K562 (cell line): ENCODE measurements at regions not wholly inside any gene's neighbourhood (a gene's known extent, or its start where the extent isn't known, plus 50 kb on each side); places are given as distances from the start of the nearest gene placed in this dataset.
A peak's percentile ranks its signal among the peaks of the same experiment; 100 is the strongest.

Experiments
- BRCA1 ChIP-seq, 2 experiments: fragments of 450-650 bp in 1 of 2; sonication (generic) in 1 of 2; formaldehyde crosslinking in 1 of 2; IDR thresholded peaks; 2 replicates each; pipeline versions ENCODE4 v1.5.0 to v1.6.1; 2017 to 2020; ENCODE audit warnings: mild to moderate bottlenecking in 1 of 2, missing genetic modification reagents in 1 of 2
- CREB3 ChIP-seq: fragments of 450-650 bp; conservative IDR thresholded peaks from 2 replicates; pipeline ENCODE4 v1.6.1; 2016; ENCODE audit warnings: missing genetic modification characterization, low read depth, mild to moderate bottlenecking, missing compliant biosample characterization, moderate library complexity
- GABPA ChIP-seq: fragments of 200-800 bp; sonication (Bioruptor generic); conservative IDR thresholded peaks from 2 replicates; pipeline ENCODE4 v1.6.1; 2016; ENCODE audit warnings: low read depth, missing genetic modification characterization, missing compliant biosample characterization
- HDAC3 ChIP-seq: fragments of 450-650 bp; IDR thresholded peaks from 2 replicates; pipeline ENCODE4 v1.6.1; 2018; ENCODE audit warnings: borderline replicate concordance, mild to moderate bottlenecking, moderate library complexity; ENCODE audit not compliant: partially characterized antibody
- HNRNPH1 ChIP-seq: fragments of 200-400 bp; formaldehyde crosslinking; optimal IDR thresholded peaks from 2 replicates; pipeline ENCODE3; 2017; ENCODE audit warnings: low read depth, mild to moderate bottlenecking, low read length, moderate library complexity
- KAT8 ChIP-seq: fragments of 450-650 bp; IDR thresholded peaks from 2 replicates; pipeline ENCODE4 v1.6.1; 2016; ENCODE audit warnings: low read depth, mild to moderate bottlenecking
- KDM5B ChIP-seq: fragments of 200-600 bp; sonication (generic); IDR thresholded peaks from 2 replicates; pipeline ENCODE4 v1.6.1; 2012; ENCODE audit warnings: low read depth, mild to moderate bottlenecking, moderate library complexity, low read length, control low read depth, inconsistent platforms; ENCODE audit not compliant: insufficient replicate concordance
- KLF6 ChIP-seq: fragments of 250-450 bp; sonication (Bioruptor Pico); IDR thresholded peaks from 2 replicates; pipeline ENCODE4 v1.4.0; 2020; ENCODE audit warnings: mild to moderate bottlenecking, moderate library complexity, borderline replicate concordance
- MAFG ChIP-seq: fragments of 450-650 bp; conservative IDR thresholded peaks from 2 replicates; pipeline ENCODE4 v1.6.1; 2016; ENCODE audit warnings: missing genetic modification characterization, missing compliant biosample characterization
- MBD1 ChIP-seq: fragments of 250-450 bp; sonication (Bioruptor Pico); IDR thresholded peaks from 2 replicates; pipeline ENCODE4 v1.8.0; 2022; ENCODE audit warnings: inconsistent platforms
- NKRF ChIP-seq: fragments of 450-650 bp; IDR thresholded peaks from 2 replicates; pipeline ENCODE4 v1.6.1; 2016; ENCODE audit warnings: borderline replicate concordance
- POLR3A ChIP-seq: IDR thresholded peaks from 2 replicates; pipeline ENCODE4 v1.6.1; 2011; ENCODE audit warnings: borderline replicate concordance, mild to moderate bottlenecking, moderate library complexity; ENCODE audit not compliant: insufficient read length, insufficient read depth; ENCODE audit errors: extremely low read depth
- SFPQ ChIP-seq: fragments of 200-400 bp; formaldehyde crosslinking; IDR thresholded peaks from 2 replicates; pipeline ENCODE4 v1.6.1; 2017; ENCODE audit warnings: mild to moderate bottlenecking, low read depth, low read length, moderate library complexity
- TCFL5 ChIP-seq: fragments of 250-450 bp; sonication (Bioruptor Pico); conservative IDR thresholded peaks from 2 replicates; pipeline ENCODE4 v1.6.1; 2021; ENCODE audit warnings: mild to moderate bottlenecking, moderate library complexity, matching md5 sums
- ZNF121 ChIP-seq: sonication (generic); formaldehyde crosslinking; conservative IDR thresholded peaks from 2 replicates; pipeline ENCODE4 v1.8.0; 2022; ENCODE audit warnings: missing genetic modification reagents
- ZNF354B ChIP-seq: fragments of 250-450 bp; sonication (Bioruptor Pico); IDR thresholded peaks from 2 replicates; pipeline ENCODE4 v1.4.0; 2020
- ZNF436 ChIP-seq: fragments of 250-450, 450-650 bp; sonication (Bioruptor Pico); formaldehyde crosslinking; IDR thresholded peaks from 2 replicates; pipeline ENCODE4 v1.7.0; 2020; ENCODE audit warnings: mild to moderate bottlenecking
- ZNF668 ChIP-seq: fragments of 250-450 bp; sonication (Bioruptor Pico); IDR thresholded peaks from 2 replicates; pipeline ENCODE4 v1.8.0; 2022; ENCODE audit warnings: mild to moderate bottlenecking, inconsistent platforms

- TF ChIP-seq NKRF (peak; percentile 35; the same call in 1 of the 2 replicates), SFPQ (no peak), BRCA1 (IDR thresholded peaks at IDR 0.05) (no peak), BRCA1 (CRISPR knock-in tag; IDR thresholded peaks at IDR 0.05) (no peak), TCFL5 (CRISPR knock-in tag) (no peak), KDM5B (no peak), CREB3 (tag) (peak; percentile 25; the same call in 1 of the 2 replicates), ZNF121 (CRISPR knock-in tag) (no peak), GABPA (tag) (peak; percentile 68), POLR3A (no peak), MAFG (peak; percentile 92), KAT8 (no peak), ZNF436 (CRISPR knock-in tag) (no peak), ZNF668 (no peak), HDAC3 (peak; percentile 73), KLF6 (no peak), ZNF354B (no peak), HNRNPH1 (no peak), MBD1 (CRISPR knock-in tag) (no peak)
These were observed 52.7 kb upstream of the VIPR2 start (continued) for GRCh38 chr7:159197066-159197975.
